SHP77 (cell line): ENCODE measurements at regions not wholly inside any gene's neighbourhood (a gene's known extent, or its start where the extent isn't known, plus 50 kb on each side); places are given as distances from the start of the nearest gene placed in this dataset.
A peak's percentile ranks its signal among the peaks of the same experiment; 100 is the strongest.

Experiments
- DNase-seq, 2 experiments: peaks; one replicate each; lab custom pipeline; 2025; lab: John Stamatoyannopoulos, UW

- DNase-seq = no peak
Observed at GRCh38 chr15:81774309-81774708, 271.5 kb downstream of the MEX3B start.

- DNase-seq = no peak
Observed at GRCh38 chr15:81768773-81769172, 277.0 kb downstream of the MEX3B start.

- DNase-seq = no peak
Observed at GRCh38 chr15:81766829-81767475, 278.9 kb downstream of the MEX3B start.

- no peak for DNase-seq
Observed at GRCh38 chr15:81765816-81766215, 280.0 kb downstream of the MEX3B start.

- DNase-seq = no peak
Observed at GRCh38 chr15:81763304-81763703, 282.5 kb downstream of the MEX3B start.

- no peak for DNase-seq
Observed at GRCh38 chr15:81760686-81761085, 285.1 kb downstream of the MEX3B start.

- DNase-seq = no peak
Observed at GRCh38 chr15:81758818-81759284, 287.0 kb downstream of the MEX3B start.

- no peak for DNase-seq
Observed at GRCh38 chr15:81755626-81756025, 290.2 kb downstream of the MEX3B start.

GRCh38 chr15:81754078-81754477, 291.7 kb downstream of the MEX3B start:
- no peak for DNase-seq

GRCh38 chr15:81752974-81753373, 292.8 kb downstream of the MEX3B start:
- DNase-seq = peak; percentile 35 to 46

- DNase-seq = peak; percentile 92 to 94
Observed at GRCh38 chr15:81752546-81752942, 293.3 kb downstream of the MEX3B start.

- no peak for DNase-seq
Observed at GRCh38 chr15:81751816-81752545, 293.8 kb downstream of the MEX3B start.

GRCh38 chr15:81751256-81751655, 294.6 kb downstream of the MEX3B start:
- DNase-seq = no peak

GRCh38 chr15:81749716-81750375, 296.0 kb downstream of the MEX3B start:
- peak in 1 of 2 experiments; percentile 9 for DNase-seq

GRCh38 chr15:81747482-81747881, 298.3 kb downstream of the MEX3B start:
- no peak for DNase-seq

GRCh38 chr15:81747026-81747425, 298.8 kb downstream of the MEX3B start:
- DNase-seq = no peak

GRCh38 chr15:81744364-81744763, 301.5 kb downstream of the MEX3B start:
- no peak for DNase-seq

GRCh38 chr15:81740416-81740815, 305.4 kb downstream of the MEX3B start:
- no peak for DNase-seq

- DNase-seq = no peak
Observed at GRCh38 chr15:81729340-81729739, 316.5 kb downstream of the MEX3B start.

- no peak for DNase-seq
Observed at GRCh38 chr15:81728726-81729125, 317.1 kb downstream of the MEX3B start.

GRCh38 chr15:81725590-81725989, 320.2 kb downstream of the MEX3B start:
- no peak for DNase-seq

GRCh38 chr15:81724536-81724935, 321.3 kb downstream of the MEX3B start:
- no peak for DNase-seq

- no peak for DNase-seq
Observed at GRCh38 chr15:81723701-81724100, 322.1 kb downstream of the MEX3B start.
